ENCODE measurements at regions not wholly inside any gene's neighbourhood (a gene's known extent, or its start where the extent isn't known, plus 50 kb on each side); places are given as distances from the start of the nearest gene placed in this dataset.

GRCh38 chr5:82405618-82406204 lies 127.6 kb upstream of the RPS23 start:
- Histone ChIP-seq H3K27ac (ENCODE audit: low read depth, low read length) (peak overlapping the region; percentile 99), H3K4me2 (ENCODE audit: low read length) (peak overlapping the region; percentile 68), H4K20me1 (ENCODE audit: insufficient read depth, low read length) (no peaks in the 10 kb centered on the region), H3K79me2 (ENCODE audit: insufficient read depth, low read length) (no peaks in the 10 kb centered on the region), H3K4me3 (ENCODE audit: insufficient read depth, low read depth, low read length) (peak overlapping the region; percentile 14), H3K27me3 (ENCODE audit: insufficient read depth, low read length) (no peaks in the 10 kb centered on the region), H3K9me3 (ENCODE audit: insufficient read depth, low read depth, low read length) (peaks cover 4% of the 10 kb centered on the region), H3K4me1 (ENCODE audit: insufficient read depth, low read length) (peaks cover 27% of the 10 kb centered on the region), H3K36me3 (ENCODE audit: insufficient read depth, low read length) (no peaks in the 10 kb centered on the region), H3K9ac (ENCODE audit: low read length) (peak overlapping the region; percentile 88), H2AFZ (ENCODE audit: low read depth, low read length) (no peak overlapping the region)
- Mint-ChIP-seq H3K27me3 (ENCODE audit: low read depth, unreplicated experiment) (no peaks in the 10 kb centered on the region), H3K9me3 (ENCODE audit: unreplicated experiment) (peaks cover 7% of the 10 kb centered on the region), H3K4me3 (ENCODE audit: unreplicated experiment) (no peak overlapping the region), H3K27ac (ENCODE audit: unreplicated experiment) (peak overlapping the region; percentile 100), H3K4me1 (ENCODE audit: low read depth, unreplicated experiment) (peaks cover 40% of the 10 kb centered on the region), H3K36me3 (ENCODE audit: low read depth, unreplicated experiment) (no peaks in the 10 kb centered on the region)
- DNase-seq (ENCODE audit: low read depth) (peak; percentile 100), FAIRE-seq (peak; percentile 99)
- no peak for TF ChIP-seq CTCF (IDR thresholded peaks at IDR 0.05; ENCODE audit: insufficient read depth, low read depth, low read length)
- TF ChIP-seq EZH2 (IDR thresholded peaks at IDR 0.05; ENCODE audit: insufficient read depth, low read length), result no peak

GRCh38 chr5:82405161-82405560 lies 127.0 kb upstream of the RPS23 start:
- Histone ChIP-seq H3K4me2 (ENCODE audit: low read length) (peak overlapping the region; percentile 68), H3K36me3 (ENCODE audit: insufficient read depth, low read length) (no peaks in the 10 kb centered on the region), H2AFZ (ENCODE audit: low read depth, low read length) (no peak overlapping the region), H3K9ac (ENCODE audit: low read length) (peak overlapping the region; percentile 88), H3K9me3 (ENCODE audit: insufficient read depth, low read depth, low read length) (peaks cover 4% of the 10 kb centered on the region), H3K4me3 (ENCODE audit: insufficient read depth, low read depth, low read length) (no peak overlapping the region), H3K4me1 (ENCODE audit: insufficient read depth, low read length) (peaks cover 27% of the 10 kb centered on the region), H3K27me3 (ENCODE audit: insufficient read depth, low read length) (no peaks in the 10 kb centered on the region), H3K79me2 (ENCODE audit: insufficient read depth, low read length) (no peaks in the 10 kb centered on the region), H3K27ac (ENCODE audit: low read depth, low read length) (peak overlapping the region; percentile 99), H4K20me1 (ENCODE audit: insufficient read depth, low read length) (no peaks in the 10 kb centered on the region)
- no peaks in the 10 kb centered on the region for H3K36me3 Mint-ChIP-seq (ENCODE audit: low read depth, unreplicated experiment)
- peak overlapping the region; percentile 100 for H3K27ac Mint-ChIP-seq (ENCODE audit: unreplicated experiment)
- peak; percentile 32 for FAIRE-seq
- peaks cover 40% of the 10 kb centered on the region for H3K4me1 Mint-ChIP-seq (ENCODE audit: low read depth, unreplicated experiment)
- DNase-seq (ENCODE audit: low read depth), result peak; percentile 96
- H3K27me3 Mint-ChIP-seq (ENCODE audit: low read depth, unreplicated experiment), result no peaks in the 10 kb centered on the region
- TF ChIP-seq EZH2 (IDR thresholded peaks at IDR 0.05; ENCODE audit: insufficient read depth, low read length) (no peak), CTCF (IDR thresholded peaks at IDR 0.05; ENCODE audit: insufficient read depth, low read depth, low read length) (no peak)
- H3K4me3 Mint-ChIP-seq (ENCODE audit: unreplicated experiment), result no peak overlapping the region
- H3K9me3 Mint-ChIP-seq (ENCODE audit: unreplicated experiment), result peaks cover 7% of the 10 kb centered on the region

GRCh38 chr5:82404382-82404945 lies 126.3 kb upstream of the RPS23 start:
- no peak overlapping the region for H3K4me3 ChIP-seq (ENCODE audit: insufficient read depth, low read depth, low read length)
- Mint-ChIP-seq H3K36me3 (ENCODE audit: low read depth, unreplicated experiment) (no peaks in the 10 kb centered on the region), H3K9me3 (ENCODE audit: unreplicated experiment) (peaks cover 7% of the 10 kb centered on the region), H3K4me1 (ENCODE audit: low read depth, unreplicated experiment) (peaks cover 40% of the 10 kb centered on the region), H3K27me3 (ENCODE audit: low read depth, unreplicated experiment) (no peaks in the 10 kb centered on the region), H3K27ac (ENCODE audit: unreplicated experiment) (peak overlapping the region; percentile 100), H3K4me3 (ENCODE audit: unreplicated experiment) (no peak overlapping the region)
- peak overlapping the region; percentile 99 for H3K27ac ChIP-seq (ENCODE audit: low read depth, low read length)
- H3K27me3 ChIP-seq (ENCODE audit: insufficient read depth, low read length), result no peaks in the 10 kb centered on the region
- H3K9ac ChIP-seq (ENCODE audit: low read length), result peak overlapping the region; percentile 88
- no peaks in the 10 kb centered on the region for H3K79me2 ChIP-seq (ENCODE audit: insufficient read depth, low read length)
- FAIRE-seq (peak; percentile 49), DNase-seq (ENCODE audit: low read depth) (no peak)
- no peak overlapping the region for H2AFZ ChIP-seq (ENCODE audit: low read depth, low read length)
- peaks cover 4% of the 10 kb centered on the region for H3K9me3 ChIP-seq (ENCODE audit: insufficient read depth, low read depth, low read length)
- H3K4me2 ChIP-seq (ENCODE audit: low read length), result peak overlapping the region; percentile 29
- TF ChIP-seq EZH2 (IDR thresholded peaks at IDR 0.05; ENCODE audit: insufficient read depth, low read length), result no peak
- no peak for TF ChIP-seq CTCF (IDR thresholded peaks at IDR 0.05; ENCODE audit: insufficient read depth, low read depth, low read length)
- no peaks in the 10 kb centered on the region for H4K20me1 ChIP-seq (ENCODE audit: insufficient read depth, low read length)
- peaks cover 27% of the 10 kb centered on the region for H3K4me1 ChIP-seq (ENCODE audit: insufficient read depth, low read length)
- no peaks in the 10 kb centered on the region for H3K36me3 ChIP-seq (ENCODE audit: insufficient read depth, low read length)
